Spleen (tissue), 11 donors: ENCODE measurements at regions not wholly inside any gene's neighbourhood (a gene's known extent, or its start where the extent isn't known, plus 50 kb on each side); places are given as distances from the start of the nearest gene placed in this dataset.

Source experiments
- DNase-seq: peaks from one replicate; pipeline ENCODE4 v3.0.0-alpha.2; 2020
- H3K27ac ChIP-seq, 8 donors: fragments of 200-600 bp; sonication (generic) in 7 of 8; 1 replicate in 4 of 8; 2 replicates in 4 of 8; pipeline versions ENCODE4 v1.5.0 to v1.8.0; 2016 to 2021; ENCODE audit warnings: inconsistent platforms in 4 of 8, mild to moderate bottlenecking in 4 of 8, moderate library complexity in 1 of 8
- H3K27me3 ChIP-seq, 7 donors: fragments of 200-600 bp; sonication (generic) in 6 of 7; replicated peaks in 1 of 7; 1 replicate in 4 of 7; 2 replicates in 3 of 7; pipeline versions ENCODE4 v1.5.0 to v1.8.0; 2016 to 2021; ENCODE audit warnings: inconsistent platforms in 3 of 7, mild to moderate bottlenecking in 1 of 7
- H3K36me3 ChIP-seq, 6 donors: fragments of 200-600 bp; sonication (generic) in 5 of 6; 1 replicate in 4 of 6; 2 replicates in 2 of 6; pipeline versions ENCODE4 v1.5.0 to v1.8.0; 2016 to 2021; ENCODE audit warnings: inconsistent platforms in 2 of 6
- H3K4me1 ChIP-seq, 6 donors: fragments of 200-600 bp; sonication (generic) in 5 of 6; 1 replicate in 3 of 6; 2 replicates in 3 of 6; pipeline versions ENCODE4 v1.5.0 to v1.8.0; 2016 to 2021; ENCODE audit warnings: inconsistent platforms in 3 of 6
- H3K4me3 ChIP-seq, 8 donors: fragments of 200-600 bp; sonication (generic) in 7 of 8; 1 replicate in 4 of 8; 2 replicates in 4 of 8; pipeline versions ENCODE4 v1.5.0 to v1.8.0; 2016 to 2021; ENCODE audit warnings: inconsistent platforms in 4 of 8, mild to moderate bottlenecking in 4 of 8, moderate library complexity in 2 of 8
- H3K9me3 ChIP-seq, 8 donors: fragments of 200-600 bp; sonication (generic) in 7 of 8; 1 replicate in 4 of 8; 2 replicates in 4 of 8; pipeline versions ENCODE4 v1.5.0 to v1.8.0; 2016 to 2021; ENCODE audit warnings: inconsistent platforms in 4 of 8
- POLR2A ChIP-seq, 3 donors: fragments of 450-650 bp; IDR thresholded peaks; one replicate each; pipeline ENCODE4 v1.5.1; 2017; ENCODE audit warnings: antibody characterized with exemption in 3 of 3, mild to moderate bottlenecking in 1 of 3
- POLR2AphosphoS5 ChIP-seq, 3 donors: sonication (generic); formaldehyde crosslinking; IDR thresholded peaks; one replicate each; pipeline ENCODE4 v1.5.1; 2017; ENCODE audit warnings: antibody characterized with exemption in 3 of 3
- WGBS, 5 donors: extraction: QIAGEN DNeasy Blood & Tissue Kit in 3 of 5; methylation state at CpG; one replicate each; pipeline versions ENCODE4 v1.1.5 to v1.1.7; 2013 to 2018; 5-methylcytosine and 5-hydroxymethylcytosine counted together
- intact Hi-C: fragments of 100-400 bp; cut with DNase I; formaldehyde crosslinking; loops from one replicate; pipeline ENCODE4 v1.15.0; 2023; ENCODE audit warnings: low total_unique reads
- TF ChIP-seq, protein P1 (sequence below), 11 experiments: fragments of 200-600 bp in 7 of 11; fragments of 450-650 bp in 4 of 11; sonication (generic) in 4 of 11; IDR thresholded peaks in 8 of 11; conservative IDR thresholded peaks in 3 of 11; 1 replicate in 7 of 11; 2 replicates in 4 of 11; pipeline versions ENCODE4 v1.4.0 to v1.8.0; 2016 to 2021; ENCODE audit warnings: antibody characterized with exemption in 11 of 11, inconsistent platforms in 4 of 11, mild to moderate bottlenecking in 1 of 11
- donor health status: healthy with polysubstance abuse.
- donor health status: DM: no; HTN: no; CAD: no; lungs with moderate emphysema.
- donor health status: DM: no; HTN: no; CAD: no.
- donor health status: Bipolar disorder and iron deficiency.
- donor health status: healthy.
- donor health status: DM: no; HTN: no; CAD: no.
- donor health status: DM: yes; HTN: yes; CAD: no.

DNA sequence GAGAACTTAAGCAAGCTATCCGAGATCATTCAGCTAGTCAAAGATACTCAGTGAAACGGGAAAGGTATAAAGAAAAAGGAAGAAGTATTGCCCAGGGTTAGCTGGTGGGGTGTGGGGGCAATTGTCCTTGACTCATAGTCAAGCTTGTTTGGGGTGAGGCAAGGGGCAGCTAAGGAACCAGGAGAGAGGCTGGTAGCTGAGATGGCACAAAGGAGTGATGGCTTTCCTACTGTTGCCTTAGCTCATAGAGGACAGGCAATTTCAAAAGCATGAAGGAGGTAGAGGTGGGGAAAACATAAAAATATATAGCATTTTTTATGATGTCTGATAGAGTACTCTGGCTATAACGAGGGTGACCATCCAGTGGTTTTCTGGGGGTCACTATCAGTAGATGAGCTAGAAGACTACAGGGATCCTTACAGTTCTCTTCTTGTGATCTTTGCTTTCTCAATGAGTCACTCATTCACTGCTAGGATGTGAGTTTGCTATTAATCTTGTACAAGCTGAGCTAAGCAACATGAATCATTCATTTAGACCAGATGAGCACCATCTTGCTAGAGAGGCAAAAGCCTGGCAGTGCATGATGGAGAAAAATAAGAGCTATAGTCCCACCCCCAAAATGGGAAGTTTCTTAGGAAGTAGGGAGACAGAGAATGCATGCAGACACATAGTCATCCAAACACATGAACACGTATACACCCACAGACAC, 207.1 kb upstream of the PFN2 start:
- Histone ChIP-seq H3K36me3 (no peaks in the 10 kb centered on the region), H3K4me3 (no peak overlapping the region), H3K4me1 (no peaks in the 10 kb centered on the region), H3K27me3 (no peaks in the 10 kb centered on the region), H3K9me3 (no peaks in the 10 kb centered on the region), H3K27ac (no peak overlapping the region)
- no peak for DNase-seq
- TF ChIP-seq POLR2A (IDR thresholded peaks at IDR 0.05) (no peak), POLR2AphosphoS5 (IDR thresholded peaks at IDR 0.05) (no peak)
- TF ChIP-seq, protein P1, sequence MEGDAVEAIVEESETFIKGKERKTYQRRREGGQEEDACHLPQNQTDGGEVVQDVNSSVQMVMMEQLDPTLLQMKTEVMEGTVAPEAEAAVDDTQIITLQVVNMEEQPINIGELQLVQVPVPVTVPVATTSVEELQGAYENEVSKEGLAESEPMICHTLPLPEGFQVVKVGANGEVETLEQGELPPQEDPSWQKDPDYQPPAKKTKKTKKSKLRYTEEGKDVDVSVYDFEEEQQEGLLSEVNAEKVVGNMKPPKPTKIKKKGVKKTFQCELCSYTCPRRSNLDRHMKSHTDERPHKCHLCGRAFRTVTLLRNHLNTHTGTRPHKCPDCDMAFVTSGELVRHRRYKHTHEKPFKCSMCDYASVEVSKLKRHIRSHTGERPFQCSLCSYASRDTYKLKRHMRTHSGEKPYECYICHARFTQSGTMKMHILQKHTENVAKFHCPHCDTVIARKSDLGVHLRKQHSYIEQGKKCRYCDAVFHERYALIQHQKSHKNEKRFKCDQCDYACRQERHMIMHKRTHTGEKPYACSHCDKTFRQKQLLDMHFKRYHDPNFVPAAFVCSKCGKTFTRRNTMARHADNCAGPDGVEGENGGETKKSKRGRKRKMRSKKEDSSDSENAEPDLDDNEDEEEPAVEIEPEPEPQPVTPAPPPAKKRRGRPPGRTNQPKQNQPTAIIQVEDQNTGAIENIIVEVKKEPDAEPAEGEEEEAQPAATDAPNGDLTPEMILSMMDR (IDR thresholded peaks at IDR 0.05 in 8 of 11, conservative IDR thresholded peaks at IDR 0.05 in 3 of 11) = no peak
- intact Hi-C loops = no loop called here
- 81 to 84% (median 83%) methylated on average over 4 of the region's 4 CpGs for WGBS, 5 donors

DNA sequence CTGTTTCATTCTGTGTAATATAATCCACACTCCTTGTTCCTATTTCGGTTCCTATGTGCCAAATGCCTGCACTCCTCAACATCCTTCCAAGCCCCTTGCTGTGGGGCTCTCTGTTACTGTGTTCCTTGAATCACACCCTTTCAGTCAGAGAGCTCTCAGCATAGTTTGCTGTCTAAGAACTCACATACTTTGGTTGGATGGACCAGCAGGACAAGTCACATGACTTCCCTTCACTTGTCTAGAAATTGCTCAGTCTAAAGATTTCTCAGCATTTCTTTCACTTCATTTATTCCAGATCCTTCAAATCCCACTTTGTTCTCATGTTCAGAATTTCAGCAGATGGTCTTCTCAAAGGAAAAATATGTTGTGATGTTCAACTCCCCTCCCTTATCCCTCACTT, 203.5 kb upstream of the PFN2 start:
- intact Hi-C loops = no loop called here
- Histone ChIP-seq H3K4me3 (no peak overlapping the region), H3K4me1 (no peaks in the 10 kb centered on the region), H3K27me3 (no peaks in the 10 kb centered on the region), H3K27ac (no peak overlapping the region), H3K9me3 (no peaks in the 10 kb centered on the region), H3K36me3 (no peaks in the 10 kb centered on the region)
- 60 to 92% (median 74%) methylated on average over 1 of the region's 1 CpG for WGBS, 5 donors
- TF ChIP-seq POLR2AphosphoS5 (IDR thresholded peaks at IDR 0.05) = no peak
- TF ChIP-seq POLR2A (IDR thresholded peaks at IDR 0.05) = no peak
- TF ChIP-seq, protein P1 (IDR thresholded peaks at IDR 0.05 in 8 of 11, conservative IDR thresholded peaks at IDR 0.05 in 3 of 11) = no peak
- DNase-seq = no peak

DNA sequence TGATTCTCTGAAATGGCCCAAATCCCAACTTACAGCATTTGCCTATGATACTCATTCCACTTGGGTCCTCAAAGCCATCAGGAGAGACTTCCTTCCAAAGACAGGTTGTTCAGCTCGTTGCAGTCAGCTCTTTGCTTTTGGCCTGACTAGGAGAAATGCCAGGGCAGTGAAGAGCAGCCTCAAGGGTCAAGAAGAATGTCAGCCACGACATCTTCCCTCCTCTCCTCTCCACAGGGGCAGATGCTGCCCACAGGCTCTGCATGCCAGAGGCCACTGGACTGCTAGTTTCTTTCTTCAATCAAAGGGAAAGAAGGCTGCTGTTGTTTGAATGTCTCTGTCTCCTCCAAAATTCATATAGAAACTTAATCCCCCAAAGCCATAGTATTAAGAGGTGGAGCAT, 201.7 kb upstream of the PFN2 start:
- no peaks in the 10 kb centered on the region for H3K27me3 ChIP-seq
- TF ChIP-seq, protein P1 (IDR thresholded peaks at IDR 0.05 in 8 of 11, conservative IDR thresholded peaks at IDR 0.05 in 3 of 11) = no peak
- no peak for TF ChIP-seq POLR2AphosphoS5 (IDR thresholded peaks at IDR 0.05)
- TF ChIP-seq POLR2A (IDR thresholded peaks at IDR 0.05) = no peak
- no peaks in the 10 kb centered on the region for H3K36me3 ChIP-seq
- no peaks in the 10 kb centered on the region for H3K9me3 ChIP-seq
- no peaks in the 10 kb centered on the region for H3K4me1 ChIP-seq
- DNase-seq = no peak
- H3K27ac ChIP-seq = no peak overlapping the region
- 47 to 73% (median 50%) methylated on average over 2 of the region's 2 CpGs for WGBS, 5 donors
- H3K4me3 ChIP-seq = no peak overlapping the region
- intact Hi-C loops = no loop called here

DNA sequence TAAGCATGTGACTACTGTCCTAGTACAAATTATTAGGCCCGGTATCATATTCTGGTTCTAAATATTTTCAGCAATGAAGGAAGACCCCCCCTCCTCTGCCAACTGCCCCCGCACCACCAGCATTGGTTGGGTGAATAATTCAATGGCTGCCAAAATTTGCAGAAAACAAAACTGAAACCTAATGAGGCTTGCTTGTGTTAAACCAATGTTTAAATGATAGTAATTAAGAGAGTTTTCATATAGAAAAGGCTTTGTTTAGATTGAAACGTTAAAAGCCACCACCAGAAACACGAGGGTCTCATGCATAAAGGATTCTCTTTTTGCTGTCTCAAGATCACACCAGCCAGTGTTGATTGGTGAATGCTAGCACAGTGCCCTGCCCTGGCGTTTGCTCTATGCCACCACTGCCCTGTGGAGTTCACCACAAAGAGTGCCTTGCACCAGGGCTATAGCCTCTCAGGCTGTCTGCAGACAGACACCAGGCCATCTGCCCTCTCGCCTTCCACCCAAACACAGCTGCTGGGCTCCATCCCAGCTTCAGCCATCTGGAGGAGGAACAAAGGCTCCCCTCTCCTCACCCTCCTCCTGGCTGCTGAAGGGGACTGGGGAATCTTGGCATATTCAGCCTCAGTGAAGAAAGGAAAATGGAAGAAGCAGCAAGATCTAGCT, 200.3 kb upstream of the PFN2 start:
- Histone ChIP-seq H3K27me3 (no peaks in the 10 kb centered on the region), H3K9me3 (no peaks in the 10 kb centered on the region), H3K27ac (no peak overlapping the region), H3K4me3 (no peak overlapping the region), H3K36me3 (no peaks in the 10 kb centered on the region), H3K4me1 (no peaks in the 10 kb centered on the region)
- intact Hi-C loops = no loop called here
- WGBS, 5 donors = 69 to 78% (median 76%) methylated on average over 6 of the region's 6 CpGs
- no peak for DNase-seq
- TF ChIP-seq, protein P1 (IDR thresholded peaks at IDR 0.05 in 8 of 11, conservative IDR thresholded peaks at IDR 0.05 in 3 of 11) = no peak
- TF ChIP-seq POLR2A (IDR thresholded peaks at IDR 0.05) (no peak), POLR2AphosphoS5 (IDR thresholded peaks at IDR 0.05) (no peak)
